ENCODE measurements at regions not wholly inside any gene's neighbourhood (a gene's known extent, or its start where the extent isn't known, plus 50 kb on each side); places are given as distances from the start of the nearest gene placed in this dataset.
"Not testable (repeated sequence)": the region's sequence is repeated elsewhere in the genome, so short reads cannot be mapped to it uniquely, and the experiment has no call there.

DNA sequence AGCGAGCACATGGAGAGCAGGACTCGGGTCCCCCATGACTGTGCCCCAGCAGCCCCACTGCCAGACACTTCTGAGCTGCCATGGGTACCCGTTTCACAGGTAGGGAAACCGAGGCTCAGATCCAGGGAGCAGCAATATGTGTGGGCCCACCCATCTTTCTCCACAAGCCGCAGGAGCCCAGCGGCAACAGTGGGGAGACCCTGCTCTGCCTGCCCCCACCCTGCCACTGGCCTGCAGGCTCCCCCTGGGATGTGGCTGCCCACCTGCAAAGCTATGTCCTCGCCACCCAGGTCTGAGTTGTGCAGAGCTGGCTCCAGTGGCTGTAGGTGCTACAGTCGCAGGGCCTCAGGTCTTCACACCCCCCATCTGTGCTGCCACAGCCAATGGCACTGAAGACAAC lies 50.6 kb upstream of the C1QTNF9B start:
- DNase-seq, result no peak

DNA sequence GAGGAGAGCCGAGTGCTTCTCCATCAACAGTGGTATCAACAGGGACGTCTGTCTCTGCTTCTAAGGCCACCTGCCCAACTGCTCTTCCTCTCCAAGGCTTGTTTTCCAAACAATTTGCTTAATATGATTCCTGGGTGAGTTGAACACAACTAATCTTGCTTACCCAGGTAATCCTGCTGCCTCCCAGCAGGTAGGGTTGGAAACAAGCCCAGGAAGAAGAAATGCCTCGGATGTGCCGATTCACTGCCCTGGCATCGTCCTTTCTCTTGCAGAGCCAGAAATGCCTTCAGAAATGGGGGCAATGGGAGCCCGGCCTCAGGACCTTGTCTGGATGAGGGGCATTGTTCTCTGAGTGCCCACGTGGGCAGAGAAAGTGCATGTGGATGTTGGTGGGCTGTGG lies 51.9 kb upstream of the C1QTNF9B start:
- no peak for DNase-seq

DNA sequence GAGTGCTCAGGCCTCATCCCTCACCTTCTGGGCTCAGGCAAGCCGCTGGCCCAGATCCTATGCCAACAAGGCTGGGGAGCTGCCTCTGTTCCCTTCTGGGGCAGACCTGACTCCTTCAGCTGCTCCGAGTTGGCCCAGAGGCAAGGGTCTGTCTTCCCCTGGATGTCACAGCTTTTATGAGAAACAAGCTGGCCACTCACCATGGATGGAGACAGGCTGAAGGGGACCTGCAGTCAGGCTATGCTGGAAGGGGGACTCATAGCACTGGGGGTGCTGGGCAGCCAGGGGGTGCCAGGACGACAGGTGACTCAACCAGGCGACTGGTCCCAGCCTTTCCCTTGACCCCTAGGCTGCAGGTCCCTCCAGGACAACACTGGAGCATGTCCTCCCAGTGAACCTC lies 52.4 kb upstream of the C1QTNF9B start:
- no peak for DNase-seq

DNA sequence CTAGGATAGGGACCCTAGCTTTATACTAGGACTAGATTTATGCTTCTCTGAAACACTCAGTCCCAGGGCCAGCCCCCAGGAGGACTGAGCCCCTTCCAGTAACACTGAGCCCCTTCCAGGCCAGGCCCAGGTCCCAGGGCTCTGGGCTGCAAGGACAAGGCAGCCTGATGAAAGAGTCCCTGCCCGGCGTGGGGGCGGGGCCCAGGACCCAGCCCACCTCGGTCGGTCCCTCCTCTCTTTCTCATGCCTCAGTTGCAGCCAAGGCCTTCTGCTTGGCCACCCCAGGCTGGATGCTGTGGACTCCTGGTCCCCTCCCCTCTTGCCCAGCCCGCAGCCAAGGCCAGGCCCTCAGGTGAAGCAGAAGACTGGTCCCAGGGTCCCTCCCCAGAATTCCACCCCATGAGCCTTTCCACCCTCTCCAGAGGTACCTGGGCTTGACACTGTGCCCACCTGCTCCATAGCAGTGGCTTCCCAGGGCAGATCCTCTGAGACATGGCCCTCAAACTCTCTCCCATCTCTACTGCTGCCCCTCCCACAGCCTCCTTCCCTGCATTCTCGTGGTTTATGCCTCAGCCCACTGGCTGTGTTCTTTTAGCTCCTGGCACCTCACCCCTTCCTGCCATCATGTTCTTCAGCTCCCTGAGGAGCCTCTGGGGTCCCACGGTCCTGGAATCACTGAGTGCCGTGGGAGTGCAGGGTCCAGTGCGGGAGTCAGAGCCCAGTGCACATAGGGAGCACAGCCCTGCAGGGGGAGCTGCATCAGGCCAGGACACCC lies 53.6 kb upstream of the C1QTNF9B start:
- no peak for DNase-seq

DNA sequence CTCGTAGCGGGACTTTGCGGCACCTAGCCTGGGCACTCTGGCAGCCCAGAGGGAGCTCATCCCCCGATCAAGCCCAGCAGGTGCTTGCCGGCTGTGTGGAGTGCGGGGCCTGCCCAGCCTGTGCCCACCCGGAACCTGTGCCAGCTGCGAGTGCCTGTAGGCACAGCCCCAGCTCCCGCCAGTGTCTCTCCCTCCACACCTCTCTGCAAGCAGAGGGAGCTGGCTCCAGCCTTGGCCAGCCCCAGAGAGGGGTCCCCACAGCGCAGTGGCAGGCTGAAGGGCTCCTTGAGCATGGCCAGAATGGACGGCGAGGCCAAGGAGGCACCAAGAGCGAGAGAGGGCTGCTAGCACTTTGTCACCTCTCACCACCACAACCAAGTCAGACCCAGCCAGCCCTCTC lies 55.5 kb upstream of the C1QTNF9B start:
- DNase-seq, result no peak

DNA sequence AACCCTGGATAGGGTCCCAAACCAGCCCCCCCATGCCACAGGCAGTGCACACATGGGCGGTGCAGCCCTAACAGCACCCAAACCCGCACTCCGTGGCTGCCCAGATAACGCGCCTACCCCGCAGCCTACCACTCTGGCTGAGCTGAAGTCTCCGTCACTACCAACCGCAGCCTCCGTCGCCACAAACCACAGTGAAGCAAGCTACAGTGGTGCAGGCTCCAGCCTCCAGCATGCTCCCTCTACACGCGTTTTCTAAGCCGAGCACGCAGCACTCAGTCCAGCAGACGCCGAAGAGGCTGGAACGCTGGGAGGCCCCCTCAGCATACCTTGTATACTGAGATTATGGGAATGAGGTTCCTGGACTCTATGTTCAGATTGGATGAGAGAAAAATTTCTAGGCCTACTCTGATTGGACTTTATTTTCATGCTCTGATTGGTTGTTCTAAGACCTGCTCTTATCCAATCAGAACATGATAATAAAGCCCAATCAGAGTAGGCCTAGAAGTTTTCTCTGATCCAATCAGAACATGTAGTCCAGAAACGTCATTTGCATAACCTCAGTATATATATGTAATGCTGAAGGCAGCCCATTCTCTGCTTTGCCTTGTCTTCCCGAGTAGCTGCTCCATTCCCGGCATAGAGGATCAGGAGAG lies 56.7 kb upstream of the C1QTNF9B start:
- no peak for DNase-seq

DNA sequence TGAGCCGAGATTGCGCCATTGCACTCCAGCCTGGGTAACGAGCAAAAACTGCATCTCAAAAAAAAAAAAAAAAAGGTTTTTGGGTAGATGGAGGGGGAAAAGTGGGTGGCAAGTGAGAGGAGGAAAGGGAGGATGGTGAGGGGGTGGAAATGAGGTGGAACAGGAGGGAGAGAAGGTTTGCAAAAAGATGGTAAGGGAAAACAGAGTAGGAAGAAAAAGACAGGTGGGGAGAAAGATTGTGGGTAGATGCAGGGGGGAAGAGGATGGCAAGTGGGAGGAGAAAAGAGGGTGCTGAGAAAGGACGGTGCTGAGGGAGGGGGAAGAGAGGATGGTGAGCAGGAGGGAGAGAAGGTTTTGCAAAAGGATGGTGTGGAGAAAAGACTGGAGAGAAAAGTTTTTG lies 57.8 kb upstream of the C1QTNF9B start:
- no peak for DNase-seq

DNA sequence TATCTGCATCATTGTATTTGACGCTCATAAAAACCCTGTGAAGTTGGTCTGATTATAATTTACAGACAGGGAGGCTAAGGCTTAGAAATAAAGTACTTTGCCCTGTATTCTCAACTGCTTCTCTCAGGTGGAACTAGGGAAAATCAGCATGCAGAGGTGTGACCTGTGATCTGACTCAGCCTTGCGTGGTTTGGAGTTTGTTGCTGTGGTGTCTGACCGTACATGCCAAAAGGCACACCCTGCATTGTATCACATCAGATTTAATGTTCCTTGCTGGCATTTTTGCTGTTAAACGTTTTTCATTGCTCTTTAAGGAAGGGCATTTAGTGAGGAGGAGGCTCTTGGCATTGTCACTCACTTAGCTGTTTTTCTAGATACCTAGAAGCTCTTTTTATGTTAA lies 58.8 kb upstream of the C1QTNF9B start:
- DNase-seq, result no peak

DNA sequence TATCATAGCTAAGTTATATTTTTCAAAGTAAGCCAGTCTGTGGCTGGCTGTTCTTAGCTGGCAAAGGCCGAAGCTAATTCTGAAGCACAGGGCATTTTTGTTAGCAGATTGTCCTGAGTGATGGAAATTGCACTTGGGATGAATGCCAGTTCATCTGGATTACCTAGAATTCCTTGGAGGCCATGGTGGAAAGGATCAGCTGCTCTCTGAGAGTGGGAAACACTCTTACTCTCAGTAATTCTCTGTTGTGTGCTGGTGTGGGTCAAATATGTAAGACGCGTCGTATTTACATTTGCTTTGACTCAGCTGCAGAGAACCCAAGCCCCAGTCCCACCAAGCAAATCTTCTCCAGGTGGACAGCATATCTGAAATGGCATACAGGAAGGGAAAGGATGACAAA lies 60.7 kb upstream of the C1QTNF9B start:
- DNase-seq, result no peak

DNA sequence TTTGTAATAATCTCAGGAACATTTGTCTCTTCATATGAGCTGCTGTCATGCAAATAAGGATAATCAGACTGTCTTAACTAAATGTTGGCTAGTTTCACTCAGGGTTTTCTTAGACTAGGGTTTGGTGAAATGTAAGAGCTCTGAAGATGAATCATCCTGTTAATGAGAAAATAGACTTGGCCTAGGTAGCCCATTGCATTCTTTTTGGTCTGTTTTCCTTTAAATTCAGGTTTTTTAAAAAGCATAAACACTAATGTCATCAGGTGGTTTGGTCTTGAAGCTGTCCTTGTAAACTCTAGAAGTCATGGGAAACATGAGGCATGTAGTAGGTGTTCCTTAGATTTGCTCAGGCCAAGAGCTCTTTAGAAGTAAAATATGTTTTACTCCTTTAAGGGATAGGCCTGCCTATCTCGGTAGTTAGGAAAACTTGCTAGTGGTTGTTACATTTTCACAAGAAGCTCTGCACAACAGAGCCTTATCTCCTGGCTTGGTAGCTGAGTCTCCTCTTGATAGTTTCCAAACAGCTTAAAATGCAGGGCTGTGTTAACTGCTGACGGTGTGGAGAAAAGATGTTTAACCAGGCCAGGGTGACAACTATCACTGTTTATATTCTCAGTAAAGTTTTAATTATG lies 62.0 kb upstream of the C1QTNF9B start:
- DNase-seq, result no peak

DNA sequence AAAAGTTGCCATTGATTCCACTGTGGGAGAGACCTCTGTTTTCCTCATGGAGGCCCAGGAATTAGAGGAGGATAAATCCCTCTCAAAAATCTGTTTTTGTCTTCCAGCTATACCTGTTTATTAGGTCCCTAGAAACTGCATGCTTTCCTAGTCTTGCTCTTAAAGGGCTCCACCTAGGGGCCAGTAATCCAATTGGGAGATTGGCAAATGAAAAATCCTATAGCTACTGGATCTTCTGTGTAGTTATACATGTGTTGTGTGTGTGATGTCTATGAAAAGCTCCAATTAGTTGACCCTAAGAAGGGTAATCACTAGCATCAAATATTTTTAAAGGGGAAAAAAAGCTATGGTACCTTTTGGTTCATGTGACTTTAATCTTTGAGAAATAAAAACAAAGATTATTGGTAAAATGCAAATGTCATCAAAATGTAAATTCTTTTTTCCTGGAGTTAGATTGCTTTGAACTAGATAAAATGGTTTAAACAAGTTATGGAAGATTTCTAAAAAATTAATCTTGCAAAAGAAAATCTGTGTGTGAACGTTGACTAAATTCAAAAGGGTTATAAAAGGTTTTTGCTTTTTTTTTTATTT lies 63.4 kb upstream of the C1QTNF9B start:
- DNase-seq, result no peak

DNA sequence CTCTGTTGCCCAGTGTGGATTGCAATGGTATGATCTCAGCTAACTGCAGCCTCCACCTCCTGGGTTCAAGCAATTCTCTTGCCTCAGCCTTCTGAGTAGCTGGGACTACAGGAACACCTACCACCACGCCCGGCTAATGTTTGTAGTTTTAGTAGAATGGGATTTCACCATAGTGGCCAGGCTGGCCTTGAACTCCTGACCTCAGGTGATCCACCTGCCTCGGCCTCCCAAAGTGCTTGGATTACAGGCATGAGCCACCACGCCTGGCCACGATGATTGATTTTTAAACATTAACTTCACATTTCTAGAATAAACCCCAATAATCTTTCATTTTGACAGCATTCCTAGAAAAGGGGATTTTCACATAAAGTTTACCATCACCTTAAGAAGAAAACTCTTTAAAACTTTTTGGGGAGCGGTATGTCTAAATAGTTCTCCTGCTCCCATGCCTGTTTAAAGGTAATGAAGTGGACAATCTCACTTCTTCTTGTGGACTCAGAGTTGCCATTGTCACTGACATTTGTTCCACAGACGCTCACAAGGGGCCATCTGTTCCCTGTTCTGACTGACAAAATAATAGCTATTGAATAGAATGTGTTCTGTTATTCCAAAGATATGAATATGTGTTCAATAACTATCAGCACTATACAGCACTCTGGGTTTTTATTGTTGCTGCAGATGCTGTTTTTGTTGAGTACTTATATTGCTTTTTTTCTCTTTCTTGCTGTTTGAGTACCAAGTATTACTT lies 66.1 kb upstream of the C1QTNF9B start:
- no peak for DNase-seq

DNA sequence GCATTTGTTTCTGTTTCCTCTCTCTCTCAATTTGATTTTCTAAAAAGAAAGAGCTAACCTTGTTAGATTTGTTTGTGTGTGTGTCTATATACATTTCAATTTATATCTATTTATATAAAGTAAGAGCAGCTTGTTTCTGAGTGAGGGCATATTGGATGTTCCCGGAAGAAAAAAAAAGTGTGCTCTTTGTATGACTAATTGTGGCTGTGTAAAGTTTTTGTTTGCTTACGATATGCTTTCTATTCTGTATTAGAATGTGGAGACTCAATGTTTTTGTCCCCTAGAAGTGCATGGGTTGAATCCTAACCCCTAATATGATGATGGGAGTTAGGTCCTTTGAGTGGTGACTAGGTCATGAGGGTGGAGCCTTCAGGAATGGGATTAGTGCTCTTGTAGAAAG lies 66.6 kb upstream of the C1QTNF9B start:
- no peak for DNase-seq

DNA sequence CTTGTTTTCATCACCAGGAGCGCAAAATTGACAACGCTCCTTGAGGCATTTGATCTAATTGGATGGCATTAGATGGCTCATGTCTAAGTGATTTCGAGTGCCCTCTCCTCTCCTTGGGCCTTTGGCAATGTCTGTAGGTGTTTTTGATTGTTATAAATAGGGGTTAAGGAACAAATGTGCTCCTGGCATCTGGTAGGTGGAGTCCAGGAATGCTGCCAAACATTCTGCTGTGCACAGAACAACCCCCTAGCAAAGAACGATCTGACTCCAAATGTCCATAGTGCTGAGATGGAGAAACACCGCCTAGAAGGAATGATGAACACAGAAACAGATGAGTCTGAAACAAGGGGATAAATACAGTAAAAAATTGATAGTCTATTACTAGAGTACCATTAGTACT lies 68.0 kb upstream of the C1QTNF9B start:
- no peak for DNase-seq

DNA sequence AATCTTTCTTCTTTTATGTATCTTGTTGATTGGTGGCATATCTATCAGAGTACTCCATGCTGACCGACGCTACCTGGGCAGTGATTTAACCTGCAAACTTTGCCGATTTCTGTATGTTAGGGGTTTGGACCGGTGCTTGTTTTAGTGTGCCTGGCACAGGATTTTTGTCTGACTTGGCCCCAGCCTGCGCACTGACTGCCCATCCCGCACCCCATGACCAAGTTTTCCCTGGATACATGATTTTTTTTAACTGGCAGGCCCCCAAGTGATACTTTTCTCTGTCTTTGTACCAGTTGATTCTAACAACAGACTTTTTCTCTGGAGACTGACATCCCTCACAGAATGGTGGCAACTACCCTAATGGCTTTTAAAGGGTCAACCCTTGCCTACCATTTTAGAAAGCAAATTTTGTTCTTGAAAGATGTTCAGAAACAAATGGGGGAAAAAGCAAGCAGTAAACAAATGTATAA lies 69.0 kb upstream of the C1QTNF9B start:
- DNase-seq, result no peak

DNA sequence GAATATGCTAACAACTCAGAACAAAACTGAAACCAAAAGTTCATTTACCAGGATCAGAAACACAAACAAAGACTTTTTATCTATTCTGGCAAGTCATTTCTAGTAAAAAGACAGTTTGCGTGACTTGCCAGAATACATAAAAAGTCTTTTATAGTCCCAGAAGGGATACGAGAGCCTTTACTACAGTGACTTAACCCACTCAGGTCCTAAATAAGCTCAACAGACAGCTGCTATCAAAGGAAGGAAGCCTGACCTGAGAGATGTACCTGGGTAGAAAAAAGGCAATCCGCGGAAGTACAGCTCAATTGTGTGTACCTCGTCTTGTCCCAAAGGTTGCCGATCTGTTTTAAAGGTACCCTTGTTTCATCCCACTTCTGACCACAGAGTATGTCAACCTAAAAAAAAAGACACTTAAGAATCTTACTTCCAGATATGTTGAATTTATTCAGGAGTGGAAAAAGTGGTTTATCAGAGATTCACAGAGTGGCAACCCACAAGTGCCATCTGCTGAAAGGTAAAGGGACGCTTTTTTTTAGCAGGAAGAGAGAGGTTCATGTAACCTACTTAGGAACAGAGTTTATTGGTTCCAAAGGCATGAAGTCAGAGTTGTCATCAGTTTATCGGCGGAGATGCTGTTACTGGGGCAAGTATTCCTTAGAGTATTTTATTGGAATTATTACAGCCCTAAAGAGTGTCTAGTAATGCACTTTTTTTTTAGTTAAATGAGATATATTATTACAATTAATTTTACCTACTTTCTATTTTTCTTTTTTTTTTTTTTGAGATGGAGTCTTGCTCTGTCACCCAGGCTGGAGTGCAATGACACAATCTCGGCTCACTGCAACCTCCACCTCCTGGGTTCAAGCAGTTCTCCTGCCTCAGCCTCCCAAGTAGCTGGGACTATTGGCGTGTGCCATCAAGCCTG lies 69.7 kb upstream of the C1QTNF9B start:
- DNase-seq, result no peak

DNA sequence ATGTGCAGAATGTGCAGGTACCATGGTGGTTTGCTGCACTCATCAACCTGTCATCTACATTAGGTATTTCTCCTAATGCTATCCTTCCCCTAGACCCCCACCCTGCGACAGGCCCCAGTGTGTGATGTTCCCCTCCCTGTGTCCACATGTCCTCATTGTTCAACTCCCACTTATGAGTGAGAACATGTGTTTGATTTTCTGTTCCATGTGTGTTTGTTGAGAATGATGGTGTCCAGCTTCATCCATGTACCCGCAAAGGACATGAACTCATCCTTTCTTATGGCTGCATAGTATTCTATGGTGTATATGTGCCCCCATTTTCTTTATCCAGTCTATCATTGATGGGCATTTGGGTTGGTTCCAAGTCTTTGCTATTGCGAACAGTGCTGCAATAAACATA lies 70.5 kb upstream of the C1QTNF9B start:
- not testable (repeated sequence) for DNase-seq

DNA sequence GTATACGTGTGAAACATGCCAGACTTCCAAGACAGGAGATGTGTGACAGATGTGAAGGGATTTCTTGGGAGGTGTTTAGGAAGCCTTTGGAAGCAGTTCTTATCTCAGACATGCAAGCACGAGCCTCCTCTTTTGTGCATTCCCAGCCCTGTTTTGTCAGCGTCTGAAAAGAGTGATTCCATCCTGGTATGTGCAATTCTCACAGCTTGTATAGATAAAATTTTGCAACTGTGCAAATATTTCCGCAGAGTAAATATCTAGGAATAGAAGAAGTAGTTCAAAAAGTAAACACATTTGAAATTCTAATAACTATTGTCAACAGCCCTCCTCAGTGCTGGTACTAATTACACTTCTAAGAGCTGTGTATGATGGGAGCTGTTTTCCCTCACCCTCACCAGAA lies 72.3 kb upstream of the C1QTNF9B start:
- no peak for DNase-seq

DNA sequence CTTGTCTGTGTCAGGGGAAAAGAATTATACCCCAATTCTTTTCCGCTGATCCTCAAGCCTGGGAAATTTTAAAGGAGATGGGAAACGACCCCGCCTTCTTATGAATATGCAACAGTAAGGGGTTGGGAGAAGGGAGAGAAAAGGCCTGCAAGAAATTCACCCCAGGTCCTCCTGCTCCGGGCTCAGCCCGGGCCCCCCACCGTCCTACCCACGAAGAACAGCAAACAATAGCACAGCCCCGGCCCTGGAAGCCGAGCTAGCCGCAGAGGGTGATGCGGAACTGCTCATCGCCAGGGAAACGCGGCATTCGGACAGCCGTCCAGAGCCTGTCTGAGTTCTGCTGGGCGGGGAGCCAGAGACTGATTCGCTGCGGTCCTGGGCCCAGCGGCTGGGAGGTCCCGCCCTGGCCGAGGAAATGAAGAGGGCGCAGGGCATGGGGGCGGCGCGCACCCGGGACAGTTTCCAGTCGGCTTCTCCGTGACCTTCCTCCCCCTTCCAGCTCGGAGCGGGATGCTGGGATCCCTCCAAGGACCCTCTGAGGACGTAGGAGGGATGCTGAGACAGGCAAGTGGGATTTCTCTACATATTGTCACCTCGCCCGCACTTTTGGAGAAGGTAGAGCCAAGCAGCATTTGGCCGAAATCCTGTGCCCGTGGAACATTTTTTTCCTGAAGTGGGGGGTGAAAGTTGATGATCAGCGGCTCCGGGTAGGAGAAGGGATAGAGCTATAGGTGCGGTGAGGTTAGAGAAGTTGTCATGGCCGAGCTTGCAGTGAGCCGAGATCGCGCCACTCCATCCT lies 82.3 kb upstream of the C1QTNF9B start:
- DNase-seq, result peak; percentile 2

DNA sequence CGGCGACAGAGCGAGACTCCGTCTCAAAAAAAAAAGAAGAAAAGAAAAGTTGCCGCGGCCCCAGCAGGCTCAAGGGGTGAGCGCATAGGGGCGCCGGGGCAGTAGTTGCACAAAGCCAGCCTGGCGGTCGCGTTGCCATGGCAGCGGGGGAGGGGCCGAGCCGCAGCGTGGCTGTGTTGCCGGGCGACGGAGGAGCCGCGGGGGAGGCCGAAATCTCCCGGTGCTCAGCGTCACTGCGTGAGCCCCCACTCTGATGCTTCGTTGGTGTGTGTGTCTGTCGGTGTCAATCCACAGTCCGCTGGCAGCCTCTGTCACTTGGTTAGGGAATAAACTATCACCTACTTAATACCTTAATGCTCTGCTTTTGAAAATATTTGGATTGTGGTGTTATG lies 82.9 kb upstream of the C1QTNF9B start:
- peak; percentile 69 for DNase-seq

DNA sequence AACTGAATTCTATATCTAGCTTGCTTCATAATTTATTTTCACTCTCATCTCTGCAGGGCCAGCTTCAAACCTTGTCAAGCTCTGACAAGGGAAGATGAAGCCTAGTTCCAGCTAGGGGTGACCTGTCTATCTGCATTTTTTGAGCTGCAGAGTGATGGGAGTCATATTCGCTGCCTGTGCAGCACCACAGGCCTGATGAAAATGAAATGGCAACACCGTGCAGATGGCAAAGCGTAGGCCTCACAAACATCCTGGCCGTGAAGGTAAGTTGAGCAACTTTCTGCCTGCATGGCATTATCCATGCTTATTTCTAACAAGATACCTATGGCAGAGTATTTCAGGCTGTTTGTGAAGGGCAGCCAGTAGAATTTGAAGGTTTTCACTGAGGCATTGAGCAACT lies 86.4 kb upstream of the C1QTNF9B start:
- DNase-seq, result no peak
